ENCODE measurements at regions not wholly inside any gene's neighbourhood (a gene's known extent, or its start where the extent isn't known, plus 50 kb on each side); places are given as distances from the start of the nearest gene placed in this dataset.
A peak's percentile ranks its signal among the peaks of the same experiment; 100 is the strongest.

DNA sequence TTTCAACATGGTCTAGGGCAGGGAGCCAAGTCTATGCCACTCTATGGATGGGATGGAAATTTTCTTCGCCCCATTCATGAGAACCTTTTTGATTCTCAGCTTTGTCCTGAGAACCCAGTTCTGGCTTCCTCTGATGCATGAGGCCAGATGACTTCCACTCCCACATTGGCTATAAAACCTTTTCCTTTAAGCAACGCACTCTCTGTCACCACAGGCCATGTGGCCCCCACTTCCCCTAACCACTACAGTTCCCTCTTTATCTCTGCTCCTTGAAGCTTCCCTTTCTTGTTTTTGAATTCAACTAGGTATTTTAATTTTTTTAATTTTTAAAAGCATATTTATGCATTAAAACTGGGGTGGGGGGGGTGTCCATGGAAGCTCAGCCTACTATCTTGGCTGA, 401.3 kb downstream of the ENC1 start:
- Mint-ChIP-seq H3K4me1 (ENCODE audit: low read depth, unreplicated experiment) (peaks cover 50% of the 10 kb centered on the region), H3K9me3 (ENCODE audit: low read depth, unreplicated experiment) (peaks cover 2% of the 10 kb centered on the region), H3K36me3 (ENCODE audit: insufficient read depth, unreplicated experiment) (no peaks in the 10 kb centered on the region), H3K27ac (ENCODE audit: unreplicated experiment) (no peak overlapping the region), H3K4me3 (ENCODE audit: low read depth, unreplicated experiment) (no peak overlapping the region), H3K27me3 (ENCODE audit: unreplicated experiment) (no peaks in the 10 kb centered on the region)
- CTCF ChIA-PET, result interaction anchor here (0.7 to 1.3 kb wide), 2 partner anchors 13 to 222 kb away, joined by 3 to 4 read pairs; no protein-coding TSS in a partner anchor
- DNase-seq, result no peak
- TF ChIP-seq, protein P1, sequence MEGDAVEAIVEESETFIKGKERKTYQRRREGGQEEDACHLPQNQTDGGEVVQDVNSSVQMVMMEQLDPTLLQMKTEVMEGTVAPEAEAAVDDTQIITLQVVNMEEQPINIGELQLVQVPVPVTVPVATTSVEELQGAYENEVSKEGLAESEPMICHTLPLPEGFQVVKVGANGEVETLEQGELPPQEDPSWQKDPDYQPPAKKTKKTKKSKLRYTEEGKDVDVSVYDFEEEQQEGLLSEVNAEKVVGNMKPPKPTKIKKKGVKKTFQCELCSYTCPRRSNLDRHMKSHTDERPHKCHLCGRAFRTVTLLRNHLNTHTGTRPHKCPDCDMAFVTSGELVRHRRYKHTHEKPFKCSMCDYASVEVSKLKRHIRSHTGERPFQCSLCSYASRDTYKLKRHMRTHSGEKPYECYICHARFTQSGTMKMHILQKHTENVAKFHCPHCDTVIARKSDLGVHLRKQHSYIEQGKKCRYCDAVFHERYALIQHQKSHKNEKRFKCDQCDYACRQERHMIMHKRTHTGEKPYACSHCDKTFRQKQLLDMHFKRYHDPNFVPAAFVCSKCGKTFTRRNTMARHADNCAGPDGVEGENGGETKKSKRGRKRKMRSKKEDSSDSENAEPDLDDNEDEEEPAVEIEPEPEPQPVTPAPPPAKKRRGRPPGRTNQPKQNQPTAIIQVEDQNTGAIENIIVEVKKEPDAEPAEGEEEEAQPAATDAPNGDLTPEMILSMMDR (IDR thresholded peaks at IDR 0.05; ENCODE audit: unreplicated experiment), result no peak
- BruUV-seq (replicated peaks), result no TSS peak
- intact Hi-C loops (cut with micrococcal nuclease; ENCODE audit: unreplicated experiment), result no loop called here

DNA sequence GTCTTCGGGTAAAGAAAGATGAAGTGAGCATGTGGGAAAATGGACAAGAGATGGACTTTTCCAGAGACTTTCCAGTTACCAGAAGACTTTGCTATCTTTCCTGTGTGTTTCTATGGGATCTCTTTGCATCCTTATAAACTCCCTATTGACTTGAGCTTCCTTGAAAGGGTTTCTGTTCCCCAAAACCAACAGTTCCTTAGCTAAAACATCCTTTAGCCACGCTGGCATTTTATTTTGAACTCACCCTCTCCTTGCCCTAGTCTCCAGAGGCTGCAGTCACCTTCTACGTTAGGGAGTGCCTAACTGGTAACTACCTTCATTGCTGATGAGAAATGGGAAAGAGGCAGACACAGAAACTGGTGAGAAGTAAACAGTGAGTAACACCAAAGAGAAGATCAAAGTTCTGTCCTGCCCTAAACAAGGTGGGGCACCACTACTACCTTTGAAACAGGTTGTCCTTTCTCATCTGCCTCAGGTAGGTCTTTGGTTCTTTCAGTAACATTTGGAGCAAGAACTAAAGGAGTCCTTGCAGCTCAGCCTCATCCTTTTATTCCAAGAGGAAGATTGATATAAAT, 402.9 kb downstream of the ENC1 start:
- DNase-seq, result no peak
- TF ChIP-seq, protein P1 (IDR thresholded peaks at IDR 0.05; ENCODE audit: unreplicated experiment), result no peak
- BruUV-seq (replicated peaks), result no TSS peak
- Mint-ChIP-seq H3K27ac (ENCODE audit: unreplicated experiment) (no peak overlapping the region), H3K4me3 (ENCODE audit: low read depth, unreplicated experiment) (no peak overlapping the region), H3K27me3 (ENCODE audit: unreplicated experiment) (no peaks in the 10 kb centered on the region), H3K36me3 (ENCODE audit: insufficient read depth, unreplicated experiment) (no peaks in the 10 kb centered on the region), H3K9me3 (ENCODE audit: low read depth, unreplicated experiment) (peaks cover 2% of the 10 kb centered on the region), H3K4me1 (ENCODE audit: low read depth, unreplicated experiment) (peaks cover 56% of the 10 kb centered on the region)
- CTCF ChIA-PET, result no interaction called here
- intact Hi-C loops (cut with micrococcal nuclease; ENCODE audit: unreplicated experiment), result no loop called here

DNA sequence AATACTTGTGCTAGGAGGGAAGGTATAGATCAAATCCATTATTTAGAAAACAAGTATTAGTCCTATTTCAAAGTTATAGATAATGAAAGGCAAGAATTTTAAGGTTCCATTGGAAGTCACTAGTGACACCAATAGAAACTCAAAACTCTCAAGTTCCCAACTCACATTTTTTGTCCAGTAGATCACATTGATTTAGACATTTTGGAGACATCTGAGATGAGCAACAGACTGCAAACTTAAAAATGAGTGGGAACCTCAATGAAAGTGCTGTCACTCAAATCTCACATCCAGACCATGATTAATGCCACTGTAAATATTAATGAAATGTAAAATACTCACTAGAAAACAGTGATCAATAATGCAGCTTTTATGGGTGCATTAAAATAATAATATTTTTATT, 405.0 kb downstream of the ENC1 start:
- no peaks in the 10 kb centered on the region for H3K36me3 Mint-ChIP-seq (ENCODE audit: insufficient read depth, unreplicated experiment)
- H3K4me3 Mint-ChIP-seq (ENCODE audit: low read depth, unreplicated experiment), result no peak overlapping the region
- DNase-seq, result no peak
- no TSS peak for BruUV-seq (replicated peaks)
- H3K9me3 Mint-ChIP-seq (ENCODE audit: low read depth, unreplicated experiment), result peaks cover 2% of the 10 kb centered on the region
- TF ChIP-seq, protein P1 (IDR thresholded peaks at IDR 0.05; ENCODE audit: unreplicated experiment), result no peak
- intact Hi-C loops (cut with micrococcal nuclease; ENCODE audit: unreplicated experiment), result no loop called here
- no peak overlapping the region for H3K27ac Mint-ChIP-seq (ENCODE audit: unreplicated experiment)
- peaks cover 56% of the 10 kb centered on the region for H3K4me1 Mint-ChIP-seq (ENCODE audit: low read depth, unreplicated experiment)
- CTCF ChIA-PET, result no interaction called here
- no peaks in the 10 kb centered on the region for H3K27me3 Mint-ChIP-seq (ENCODE audit: unreplicated experiment)

DNA sequence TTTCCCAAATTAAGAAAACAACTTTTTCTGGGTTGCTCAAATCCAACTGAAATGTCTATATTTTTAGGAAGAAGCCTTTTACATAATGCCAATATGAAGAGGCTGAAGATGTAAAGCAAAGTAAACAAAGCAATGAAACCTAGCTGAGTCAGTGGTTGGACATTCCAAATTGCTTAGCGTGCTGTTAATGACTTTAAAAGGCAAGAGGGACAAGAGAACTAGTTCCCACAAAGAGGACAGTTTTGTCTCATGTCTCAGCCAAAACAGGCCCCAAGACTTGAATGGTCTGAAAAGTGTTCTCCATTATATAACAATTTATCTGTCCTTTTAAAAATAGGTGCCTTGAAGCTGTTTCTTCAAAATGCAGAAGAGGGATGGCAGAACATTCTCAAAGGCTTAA, 407.0 kb downstream of the ENC1 start:
- no peaks in the 10 kb centered on the region for H3K36me3 Mint-ChIP-seq (ENCODE audit: insufficient read depth, unreplicated experiment)
- no peak overlapping the region for H3K4me3 Mint-ChIP-seq (ENCODE audit: low read depth, unreplicated experiment)
- TF ChIP-seq, protein P1 (IDR thresholded peaks at IDR 0.05; ENCODE audit: unreplicated experiment), result no peak
- H3K27me3 Mint-ChIP-seq (ENCODE audit: unreplicated experiment), result no peaks in the 10 kb centered on the region
- intact Hi-C loops (cut with micrococcal nuclease; ENCODE audit: unreplicated experiment), result loop anchor here (5.0 kb wide), 1 partner anchor 84 kb away; no protein-coding TSS in a partner anchor
- CTCF ChIA-PET, result no interaction called here
- H3K4me1 Mint-ChIP-seq (ENCODE audit: low read depth, unreplicated experiment), result peaks cover 54% of the 10 kb centered on the region
- BruUV-seq (replicated peaks), result no TSS peak
- peak overlapping the region; percentile 4 for H3K27ac Mint-ChIP-seq (ENCODE audit: unreplicated experiment)
- no peak for DNase-seq
- H3K9me3 Mint-ChIP-seq (ENCODE audit: low read depth, unreplicated experiment), result peaks cover 1% of the 10 kb centered on the region

Measured in Calu3 (cell line).